Kidney epithelial cell (primary cell): ENCODE measurements at regions not wholly inside any gene's neighbourhood (a gene's known extent, or its start where the extent isn't known, plus 50 kb on each side); places are given as distances from the start of the nearest gene placed in this dataset.

Experiments used
- DNase-seq: peaks from one replicate; pipeline ENCODE4 v3.0.0-alpha.2; 2010; ENCODE audit warnings: low read depth
- H3K27me3 ChIP-seq: 2 replicates; pipeline ENCODE4 v1.6.0; 2011; ENCODE audit warnings: low read length; ENCODE audit not compliant: control insufficient read depth, insufficient read depth
- H3K36me3 ChIP-seq: 2 replicates; pipeline ENCODE4 v1.5.1; 2011; ENCODE audit warnings: low read length; ENCODE audit not compliant: control insufficient read depth, insufficient read depth
- H3K4me3 ChIP-seq: 2 replicates; pipeline ENCODE4 v1.5.1; 2011; ENCODE audit warnings: low read depth, mild to moderate bottlenecking, control low read depth, low read length
- CTCF ChIP-seq: IDR thresholded peaks from 2 replicates; pipeline ENCODE4 v1.5.1; 2011; ENCODE audit warnings: mild to moderate bottlenecking, moderate library complexity, low read length, control low read depth, inconsistent platforms; ENCODE audit not compliant: insufficient read depth, poor library complexity, severe bottlenecking

DNA sequence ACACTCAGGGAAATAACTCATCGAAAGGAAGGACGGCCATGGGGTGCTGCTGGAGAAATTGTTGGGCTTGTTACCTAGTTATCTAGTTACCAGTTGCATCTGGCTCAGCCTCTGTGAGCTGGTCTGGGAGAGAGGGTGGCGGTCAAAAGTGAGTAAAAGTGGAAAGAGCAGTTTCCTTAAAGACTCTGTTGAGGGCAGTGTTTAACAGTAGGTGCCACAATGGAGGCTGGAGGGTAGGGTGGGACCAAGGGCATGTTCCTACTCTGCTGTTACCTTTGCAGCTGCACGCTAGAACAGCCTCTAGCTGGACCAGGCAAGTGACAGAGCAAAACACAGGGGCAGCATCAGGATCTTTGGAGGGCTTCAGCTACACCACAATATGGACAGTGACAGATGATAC lies 228.8 kb upstream of the STARD13 start:
- no peak for DNase-seq
- Histone ChIP-seq H3K4me3 (no peak overlapping the region), H3K36me3 (no peaks in the 10 kb centered on the region), H3K27me3 (no peaks in the 10 kb centered on the region)
- TF ChIP-seq CTCF: no peak

DNA sequence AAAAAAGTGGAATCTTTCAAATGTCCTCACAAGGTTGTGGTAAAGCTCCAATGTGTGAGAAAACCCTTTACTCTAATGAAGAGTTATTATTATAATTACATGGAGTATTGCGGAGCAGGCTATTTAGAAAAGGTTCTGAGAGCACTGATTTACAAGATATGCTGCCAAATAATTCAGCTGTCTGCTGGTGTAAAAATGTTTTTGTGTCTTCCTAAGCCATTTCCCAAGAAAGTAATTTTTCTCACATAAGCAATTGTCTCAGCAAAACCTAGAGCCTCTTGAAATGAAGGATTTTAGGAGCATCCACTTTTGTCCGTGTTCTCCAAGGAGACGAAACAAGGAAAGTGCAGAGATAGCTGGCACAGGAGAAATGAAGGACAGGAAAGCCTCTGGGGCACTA lies 229.6 kb upstream of the STARD13 start:
- Histone ChIP-seq H3K36me3 (no peaks in the 10 kb centered on the region), H3K4me3 (no peak overlapping the region), H3K27me3 (no peaks in the 10 kb centered on the region)
- no peak for TF ChIP-seq CTCF
- no peak for DNase-seq

DNA sequence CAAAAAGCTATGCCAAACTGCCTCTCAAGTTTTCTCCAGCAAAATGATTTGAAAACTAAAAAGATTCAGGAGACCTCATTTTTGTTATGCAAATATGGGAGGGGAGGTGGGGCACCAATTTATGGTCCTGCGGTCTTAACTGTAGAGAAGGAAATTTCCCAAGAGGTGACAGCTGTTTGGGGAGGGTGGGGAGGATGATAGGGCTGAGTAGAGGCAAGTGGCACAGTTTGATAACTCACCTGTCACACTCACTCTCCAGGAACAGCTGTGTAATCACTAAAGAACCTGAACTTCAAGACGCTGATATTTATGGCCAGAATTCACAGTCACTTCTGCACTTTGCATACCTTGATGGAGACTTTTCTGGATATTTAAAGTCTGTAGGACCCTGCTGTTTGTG lies 232.9 kb upstream of the STARD13 start:
- H3K27me3 ChIP-seq: no peaks in the 10 kb centered on the region
- no peak for TF ChIP-seq CTCF
- H3K4me3 ChIP-seq: no peak overlapping the region
- DNase-seq: no peak
- no peaks in the 10 kb centered on the region for H3K36me3 ChIP-seq

DNA sequence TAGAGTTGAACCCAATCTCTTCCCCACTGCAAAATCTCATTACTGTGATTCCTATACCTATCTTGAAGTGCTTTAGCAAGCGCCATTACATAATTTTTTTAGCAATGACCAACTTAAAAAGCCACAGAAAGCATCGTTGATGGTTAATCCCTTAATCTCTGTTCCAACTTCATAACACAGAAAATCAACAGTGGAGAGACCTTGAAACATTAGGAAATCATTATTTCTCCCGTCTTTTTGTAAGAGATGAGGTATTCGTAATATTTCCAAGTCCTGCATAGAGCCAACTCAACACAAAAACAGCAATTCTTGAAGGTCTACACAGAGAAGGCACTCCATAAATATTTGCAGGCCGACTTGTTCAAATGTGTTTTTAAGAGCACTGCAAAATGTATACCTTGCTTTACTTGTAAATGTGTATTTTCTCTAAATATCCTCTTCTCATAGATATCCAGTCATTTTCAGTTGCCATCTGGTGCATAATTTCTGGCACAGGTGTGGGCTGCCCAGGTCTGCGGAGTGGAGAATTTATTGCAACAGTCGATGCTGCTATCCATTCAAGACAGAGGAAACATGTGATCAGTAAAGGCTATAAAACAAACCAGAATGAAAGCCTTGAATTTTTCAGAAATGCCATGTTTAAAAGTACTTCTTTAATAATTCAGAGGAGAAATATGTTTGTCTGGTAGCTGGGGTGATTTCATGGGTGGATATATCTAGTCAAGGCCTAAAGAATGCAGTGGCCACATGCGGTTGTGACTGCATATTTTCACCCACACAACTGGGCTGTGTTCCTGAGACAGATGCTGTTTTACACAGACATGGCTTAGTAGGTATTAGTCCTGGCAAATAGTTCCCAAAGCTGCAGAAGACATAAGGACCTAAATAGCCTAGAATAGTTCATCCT lies 234.3 kb upstream of the STARD13 start:
- Histone ChIP-seq H3K4me3 (no peak overlapping the region), H3K27me3 (no peaks in the 10 kb centered on the region), H3K36me3 (no peaks in the 10 kb centered on the region)
- TF ChIP-seq CTCF: no peak
- DNase-seq: no peak

GRCh38 chr13:33520468-33520839 lies 234.9 kb upstream of the STARD13 start:
- no peaks in the 10 kb centered on the region for H3K36me3 ChIP-seq
- H3K4me3 ChIP-seq: no peak overlapping the region
- H3K27me3 ChIP-seq: no peaks in the 10 kb centered on the region
- no peak for TF ChIP-seq CTCF
- no peak for DNase-seq

- Histone ChIP-seq H3K36me3 (no peaks in the 10 kb centered on the region), H3K27me3 (no peaks in the 10 kb centered on the region), H3K4me3 (no peak overlapping the region)
- no peak for TF ChIP-seq CTCF
- DNase-seq: no peak
These were observed 238.5 kb upstream of the STARD13 start for GRCh38 chr13:33524086-33524485.
